GM23338 (cell line): ENCODE measurements at regions not wholly inside any gene's neighbourhood (a gene's known extent, or its start where the extent isn't known, plus 50 kb on each side); places are given as distances from the start of the nearest gene placed in this dataset.

ENCODE experiments used
- ATAC-seq: fragments of 200-7000 bp; cut with Tn5 transposase; 3 replicates; pipeline ENCODE4 v1.9.1; 2020
- DNase-seq: peaks from one replicate; pipeline ENCODE4 v3.0.0-alpha.2; 2015; ENCODE audit warnings: low spot score
- H2AFZ ChIP-seq: fragments of 200-600 bp; sonication (generic); 2 replicates; pipeline ENCODE4 v1.8.0; 2016; ENCODE audit warnings: antibody characterized with exemption, mild to moderate bottlenecking, moderate library complexity
- H3F3A ChIP-seq: fragments of 200-600 bp; sonication (generic); replicated peaks from 2 replicates; pipeline ENCODE4 v1.8.0; 2017; ENCODE audit warnings: antibody characterized with exemption, mixed run types, low read depth
- H3K27ac ChIP-seq: fragments of 200-600 bp; sonication (generic); 2 replicates; pipeline ENCODE4 v1.6.1; 2016; ENCODE audit warnings: low read depth
- H3K27me3 ChIP-seq: fragments of 200-600 bp; sonication (generic); 2 replicates; pipeline ENCODE4 v1.8.0; 2016; ENCODE audit warnings: mild to moderate bottlenecking, mixed run types, moderate library complexity; ENCODE audit not compliant: insufficient read depth
- H3K36me3 ChIP-seq: fragments of 200-600 bp; sonication (generic); 2 replicates; pipeline ENCODE4 v1.8.0; 2016; ENCODE audit warnings: mild to moderate bottlenecking; ENCODE audit not compliant: insufficient read depth
- H3K4me1 ChIP-seq: fragments of 200-600 bp; sonication (generic); 2 replicates; pipeline ENCODE4 v1.8.0; 2016; ENCODE audit warnings: mild to moderate bottlenecking, moderate library complexity; ENCODE audit not compliant: insufficient read depth
- H3K4me2 ChIP-seq: fragments of 200-600 bp; sonication (generic); 2 replicates; pipeline ENCODE4 v1.7.1; 2017; ENCODE audit warnings: mixed run types
- H3K4me3 ChIP-seq: fragments of 200-600 bp; sonication (generic); 2 replicates; pipeline ENCODE4 v1.6.1; 2016; ENCODE audit warnings: mixed run types
- H3K79me2 ChIP-seq: fragments of 200-600 bp; sonication (generic); replicated peaks from 2 replicates; pipeline ENCODE4 v1.8.0; 2017; ENCODE audit warnings: mild to moderate bottlenecking; ENCODE audit not compliant: insufficient read depth
- H3K9me2 ChIP-seq: fragments of 200-600 bp; sonication (generic); 2 replicates; pipeline ENCODE4 v1.8.0; 2017; ENCODE audit not compliant: insufficient read depth
- H4K20me1 ChIP-seq: fragments of 200-600 bp; sonication (generic); replicated peaks from 2 replicates; pipeline ENCODE4 v1.8.0; 2017; ENCODE audit warnings: mild to moderate bottlenecking; ENCODE audit not compliant: insufficient read depth
- H3K27ac Mint-ChIP-seq: 2 replicates; pipeline ENCODE4 v1.8.0; 2020; ENCODE audit warnings: inconsistent platforms, mild to moderate bottlenecking, moderate library complexity, mixed read lengths
- H3K27me3 Mint-ChIP-seq: 3 replicates; pipeline ENCODE4 v1.8.0; 2022; ENCODE audit warnings: low read depth, mild to moderate bottlenecking, moderate library complexity, mixed read lengths, inconsistent platforms; ENCODE audit not compliant: insufficient read depth, poor library complexity
- H3K36me3 Mint-ChIP-seq: 3 replicates; pipeline ENCODE4 v1.8.0; 2021; ENCODE audit warnings: low read depth, mild to moderate bottlenecking, inconsistent platforms, moderate library complexity, mixed read lengths
- H3K4me1 Mint-ChIP-seq: 3 replicates; pipeline ENCODE4 v1.8.0; 2020; ENCODE audit warnings: mild to moderate bottlenecking, inconsistent platforms, mixed read lengths
- H3K4me3 Mint-ChIP-seq: 3 replicates; pipeline ENCODE4 v1.8.0; 2021; ENCODE audit warnings: moderate library complexity, mild to moderate bottlenecking, inconsistent platforms, mixed read lengths
- H3K9me3 Mint-ChIP-seq: 3 replicates; pipeline ENCODE4 v1.8.0; 2020; ENCODE audit warnings: moderate library complexity, mild to moderate bottlenecking, inconsistent platforms, mixed read lengths
- CREB1 ChIP-seq: fragments of 250-450 bp; sonication (Bioruptor Pico); IDR thresholded peaks from 2 replicates; pipeline ENCODE4 v1.5.0; 2020; ENCODE audit warnings: low read depth, mild to moderate bottlenecking, moderate library complexity
- CTCF ChIP-seq, 2 experiments: fragments of 200-600 bp in 1 of 2; sonication (generic) in 1 of 2; conservative IDR thresholded peaks; 2 replicates each; pipeline versions ENCODE4 v1.5.1 to v1.6.1; 2016 to 2017; ENCODE audit warnings: antibody characterized with exemption in 2 of 2, low read depth in 2 of 2, mild to moderate bottlenecking in 2 of 2, moderate library complexity in 1 of 2
- EZH2 ChIP-seq: fragments of 200-600 bp; sonication (generic); IDR thresholded peaks from one replicate; pipeline ENCODE4 v1.8.0; 2017; ENCODE audit warnings: antibody characterized with exemption, mild to moderate bottlenecking, low read depth; ENCODE audit not compliant: unreplicated experiment
- EZH2phosphoT487 ChIP-seq: fragments of 200-600 bp; sonication (generic); IDR thresholded peaks from one replicate; pipeline ENCODE4 v1.8.1; 2018; ENCODE audit warnings: antibody characterized with exemption; ENCODE audit not compliant: unreplicated experiment
- JUNB ChIP-seq: IDR thresholded peaks from one replicate; pipeline ENCODE4 v1.6.1; 2016; ENCODE audit warnings: antibody characterized with exemption; ENCODE audit not compliant: unreplicated experiment
- NANOG ChIP-seq: IDR thresholded peaks from 2 replicates; pipeline ENCODE4 v1.6.1; 2016; ENCODE audit warnings: antibody characterized with exemption, borderline replicate concordance
- POLR2AphosphoS5 ChIP-seq: IDR thresholded peaks from 2 replicates; pipeline ENCODE4 v1.6.1; 2016; ENCODE audit warnings: antibody characterized with exemption, low read depth
- REST ChIP-seq: IDR thresholded peaks from one replicate; pipeline ENCODE4 v1.6.1; 2018; ENCODE audit warnings: antibody characterized with exemption; ENCODE audit not compliant: unreplicated experiment
- STAT1 ChIP-seq: IDR thresholded peaks from one replicate; pipeline ENCODE4 v1.6.1; 2016; ENCODE audit warnings: antibody characterized with exemption; ENCODE audit not compliant: unreplicated experiment
- ZNF114 ChIP-seq: fragments of 250-450 bp; sonication (Bioruptor Pico); IDR thresholded peaks from 2 replicates; pipeline ENCODE4 v1.5.0; 2020; ENCODE audit warnings: mild to moderate bottlenecking, moderate library complexity
- ZNF331 ChIP-seq: fragments of 250-450 bp; sonication (Bioruptor Pico); IDR thresholded peaks from 2 replicates; pipeline ENCODE4 v1.5.0; 2020; ENCODE audit warnings: low read depth, mild to moderate bottlenecking, moderate library complexity
- ZNF462 ChIP-seq: fragments of 250-450 bp; sonication (Bioruptor Pico); IDR thresholded peaks from 2 replicates; pipeline ENCODE4 v1.5.0; 2020; ENCODE audit warnings: mild to moderate bottlenecking, moderate library complexity

GRCh38 chr2:152251811-152252210 lies 76.2 kb upstream of the STAM2 start (continued):
- TF ChIP-seq EZH2phosphoT487 (no peak), ZNF114 (no peak), ZNF462 (CRISPR knock-in tag) (no peak), ZNF331 (CRISPR knock-in tag) (no peak), NANOG (no peak), STAT1 (no peak)

- no peak overlapping the region for H3K4me3 ChIP-seq
- ATAC-seq (no peak), DNase-seq (no peak)
- H3K36me3 ChIP-seq: no peaks in the 10 kb centered on the region
- no peaks in the 10 kb centered on the region for H3K27me3 ChIP-seq
- H2AFZ ChIP-seq: no peak overlapping the region; the same call in 1 of the 2 replicates
- TF ChIP-seq STAT1 (no peak), ZNF331 (CRISPR knock-in tag) (no peak), CREB1 (CRISPR knock-in tag) (no peak), POLR2AphosphoS5 (no peak), JUNB (no peak), REST (no peak), EZH2 (no peak), NANOG (no peak), CTCF (conservative IDR thresholded peaks at IDR 0.05; ENCODE audit: low read depth in 2 of 2) (no peak), EZH2phosphoT487 (no peak)
- Mint-ChIP-seq H3K4me3 (no peak overlapping the region), H3K27ac (no peak overlapping the region), H3K9me3 (no peaks in the 10 kb centered on the region), H3K27me3 (peaks cover 1% of the 10 kb centered on the region), H3K4me1 (no peaks in the 10 kb centered on the region), H3K36me3 (no peaks in the 10 kb centered on the region)
- H3K79me2 ChIP-seq: no peaks in the 10 kb centered on the region
- no peak overlapping the region for H3K4me2 ChIP-seq
- H3K27ac ChIP-seq: no peak overlapping the region
- H3K4me1 ChIP-seq: no peaks in the 10 kb centered on the region
- H4K20me1 ChIP-seq: no peaks in the 10 kb centered on the region
- no peaks in the 10 kb centered on the region for H3K9me2 ChIP-seq
- H3F3A ChIP-seq: no peaks in the 10 kb centered on the region
Measured at GRCh38 chr2:152254486-152254885, 78.9 kb upstream of the STAM2 start.
